HuH-7 (cell line): ENCODE measurements at regions not wholly inside any gene's neighbourhood (a gene's known extent, or its start where the extent isn't known, plus 50 kb on each side); places are given as distances from the start of the nearest gene placed in this dataset.

Source experiments
- DNase-seq: peaks from one replicate; pipeline ENCODE4 v3.0.0; 2011; ENCODE audit warnings: low spot score

DNA sequence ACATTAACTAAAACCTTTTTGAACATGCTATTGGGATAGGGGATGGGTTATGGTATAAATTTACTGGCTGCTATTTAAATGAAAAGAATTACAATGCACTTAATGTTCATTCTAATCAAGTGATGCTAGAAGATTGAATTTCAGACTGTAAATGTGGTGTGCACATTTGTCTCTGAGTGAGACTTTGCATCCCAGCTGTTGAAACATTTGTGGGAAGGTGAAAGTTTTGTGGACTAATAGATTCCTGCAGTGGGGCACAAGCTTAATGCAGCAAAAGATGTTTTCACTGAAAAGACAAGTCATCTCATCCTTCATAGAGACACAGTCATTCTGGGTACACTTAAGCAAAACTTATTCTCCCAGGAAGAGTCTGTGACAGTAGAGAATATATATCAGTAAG is 323.6 kb downstream of the NFIB start:
- no peak for DNase-seq

DNA sequence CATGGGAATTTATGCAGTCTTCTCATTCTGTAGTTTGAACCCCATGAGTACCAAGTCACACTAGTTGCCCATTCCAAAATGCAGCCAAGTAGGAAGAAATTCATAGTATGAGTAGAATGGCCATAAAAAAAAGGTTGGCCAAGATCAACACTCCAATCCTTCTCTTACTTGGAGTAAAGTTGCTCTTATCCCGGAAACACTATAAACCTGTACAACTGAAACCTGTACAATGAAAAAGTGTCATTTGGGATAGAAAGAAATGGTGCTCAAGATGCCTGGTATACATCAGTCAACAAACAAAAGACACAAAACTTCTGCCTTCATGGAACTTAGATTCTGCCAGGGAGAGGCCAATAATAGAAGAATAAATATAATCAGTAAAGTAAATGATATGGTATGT is 325.0 kb downstream of the NFIB start:
- DNase-seq: no peak

DNA sequence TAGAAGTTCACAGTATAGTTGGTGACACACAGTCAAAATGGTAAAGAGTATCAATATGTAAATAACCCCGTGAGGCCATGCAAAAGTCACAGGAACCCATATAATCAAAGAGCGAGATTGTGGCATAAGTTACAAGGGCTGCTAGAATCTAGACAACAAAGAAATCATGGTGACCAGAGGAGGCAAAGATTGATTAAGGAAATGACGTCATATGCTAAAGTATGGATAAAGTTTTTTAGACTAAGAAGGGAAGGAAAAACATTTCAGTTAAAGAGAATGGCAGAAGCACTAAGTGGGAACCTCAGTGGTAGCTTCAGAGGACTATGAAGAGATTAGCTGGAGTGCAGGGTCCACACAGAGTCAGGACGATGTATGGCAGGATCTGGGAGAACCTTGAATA is 330.3 kb downstream of the NFIB start:
- DNase-seq: no peak

DNA sequence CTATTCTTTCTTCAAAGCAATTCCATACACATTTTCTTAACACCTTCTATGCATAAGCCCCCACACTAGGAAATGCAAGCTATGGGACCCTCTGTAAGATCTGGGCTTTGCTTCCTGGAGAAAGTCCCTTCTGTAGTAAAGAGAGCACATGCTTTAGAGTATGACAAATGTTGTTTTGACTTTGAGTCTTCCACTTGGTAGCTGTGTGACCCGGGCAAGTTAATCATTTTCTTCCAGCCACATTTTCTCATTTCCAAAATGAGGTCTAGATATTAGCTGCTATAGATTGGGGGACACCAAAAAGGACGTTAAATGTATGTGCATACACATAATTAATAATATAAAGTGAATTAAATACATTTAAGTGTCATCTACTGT is 334.0 kb downstream of the NFIB start:
- no peak for DNase-seq

DNA sequence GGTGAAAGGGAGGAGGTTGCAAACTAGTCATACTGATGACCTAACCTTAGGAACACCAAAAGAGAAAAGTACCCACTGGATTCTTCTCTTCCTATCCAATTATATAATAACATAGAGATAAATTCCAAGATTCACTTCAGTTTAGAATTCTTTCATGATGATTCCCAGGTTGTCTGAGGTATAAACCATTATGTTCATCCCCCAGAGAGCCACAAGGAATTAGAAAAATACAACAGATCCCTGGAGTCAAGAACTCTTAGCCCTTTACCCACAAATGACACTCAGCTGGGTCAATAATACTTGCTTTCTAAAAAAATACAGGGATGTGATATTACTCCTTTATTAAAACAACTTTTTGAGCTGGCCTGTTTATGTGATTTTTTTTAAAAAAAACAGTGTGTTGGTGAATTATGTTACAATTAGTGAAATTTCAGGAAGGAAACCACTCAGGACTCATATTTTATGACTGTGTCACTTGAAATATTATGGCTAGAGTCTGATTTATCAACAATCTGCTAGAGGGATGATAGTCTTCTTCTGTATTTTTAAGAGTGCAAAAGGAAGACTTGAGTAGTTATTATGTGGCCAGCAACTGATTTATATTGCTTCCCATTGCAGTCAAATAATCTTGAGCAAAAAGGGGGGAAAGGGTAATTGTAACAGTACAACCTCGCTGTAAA is 338.2 kb downstream of the NFIB start:
- DNase-seq: no peak

DNA sequence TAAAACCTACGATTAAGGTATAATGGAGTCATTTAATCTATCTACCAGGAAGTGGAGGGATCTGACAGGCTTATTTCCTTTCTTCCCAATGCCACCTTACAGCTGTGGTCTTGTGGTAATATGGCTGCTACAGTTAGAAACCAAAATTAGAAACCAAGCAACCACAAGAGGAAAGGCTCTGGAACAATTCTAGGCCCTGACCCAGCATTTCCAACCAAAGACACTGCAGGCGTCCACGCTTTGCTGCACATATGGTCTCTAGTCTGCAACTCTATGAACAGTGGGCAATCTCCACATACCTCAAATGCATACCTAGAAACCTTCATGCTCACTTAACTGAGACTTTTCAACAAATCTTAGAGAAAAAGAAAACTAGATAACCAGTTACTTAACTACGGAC is 339.1 kb downstream of the NFIB start:
- no peak for DNase-seq

DNA sequence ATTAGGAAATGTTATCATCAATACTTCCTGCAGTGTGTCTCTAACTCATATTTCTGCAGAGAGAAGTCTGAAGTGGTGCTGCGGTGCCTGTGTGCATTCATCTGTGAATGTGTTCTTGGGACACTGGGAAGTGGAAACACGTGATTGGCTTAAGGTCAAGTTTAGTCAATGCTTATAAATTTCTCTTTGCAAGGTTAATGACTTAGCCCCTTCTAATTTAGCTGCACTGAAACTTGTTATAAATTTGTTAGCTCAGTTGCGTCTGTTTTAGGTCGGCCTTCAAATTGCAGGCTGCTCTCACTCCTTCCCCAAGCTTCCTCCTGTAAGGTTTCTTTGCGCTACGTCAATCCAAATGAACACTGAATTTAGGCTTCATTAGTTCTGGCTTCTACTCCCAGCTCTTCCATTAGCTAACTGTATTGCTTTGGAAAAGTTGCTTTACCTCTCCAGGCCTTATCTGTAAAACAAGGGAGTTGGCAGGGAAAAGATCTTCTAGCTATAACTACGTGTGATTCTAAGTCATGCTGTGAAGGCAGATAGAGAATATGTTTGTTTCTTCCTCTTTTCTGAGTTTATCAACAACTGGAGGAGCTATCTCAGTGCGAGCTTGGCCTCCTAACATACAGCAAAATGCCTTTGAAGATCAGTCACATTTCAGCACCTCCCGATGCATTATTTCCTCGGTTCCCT is 341.8 kb downstream of the NFIB start:
- DNase-seq: no peak

DNA sequence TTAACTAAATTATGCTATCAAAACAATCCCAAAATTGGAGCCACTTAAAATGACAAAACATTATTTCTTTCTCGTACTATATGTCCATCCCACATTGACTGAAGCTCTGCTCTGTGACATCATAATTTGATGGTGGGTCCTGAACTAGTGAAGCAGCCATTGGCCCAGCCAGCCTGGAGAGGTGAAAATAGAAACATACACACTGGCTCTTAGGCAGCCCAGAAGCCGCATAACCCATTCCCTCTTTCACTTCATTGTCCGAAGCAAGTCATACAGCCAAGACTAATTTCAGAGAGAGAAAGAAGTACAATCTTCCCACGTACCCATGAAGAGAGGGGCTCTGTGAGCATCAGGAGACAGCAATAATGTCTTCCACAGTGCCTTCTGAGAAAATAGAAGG is 342.5 kb downstream of the NFIB start:
- DNase-seq: no peak

DNA sequence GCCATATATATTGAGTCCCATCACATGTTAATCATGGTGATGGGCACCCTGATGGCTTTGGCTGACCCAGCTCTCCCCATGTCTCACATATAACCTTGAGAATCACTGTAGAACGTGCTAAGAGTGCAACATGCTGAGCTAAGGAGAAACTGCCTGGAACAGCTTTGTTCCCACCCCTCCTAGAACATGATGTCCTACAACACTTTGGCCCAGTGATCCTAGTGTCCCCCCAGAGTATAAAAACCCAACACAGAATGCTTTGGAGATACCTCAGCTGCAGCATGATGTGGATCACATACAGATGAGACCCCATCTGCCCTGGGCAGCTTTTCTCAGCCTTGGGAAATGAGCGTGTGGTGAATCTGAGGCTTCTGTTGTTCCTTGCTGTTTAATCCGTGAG is 343.5 kb downstream of the NFIB start:
- no peak for DNase-seq

DNA sequence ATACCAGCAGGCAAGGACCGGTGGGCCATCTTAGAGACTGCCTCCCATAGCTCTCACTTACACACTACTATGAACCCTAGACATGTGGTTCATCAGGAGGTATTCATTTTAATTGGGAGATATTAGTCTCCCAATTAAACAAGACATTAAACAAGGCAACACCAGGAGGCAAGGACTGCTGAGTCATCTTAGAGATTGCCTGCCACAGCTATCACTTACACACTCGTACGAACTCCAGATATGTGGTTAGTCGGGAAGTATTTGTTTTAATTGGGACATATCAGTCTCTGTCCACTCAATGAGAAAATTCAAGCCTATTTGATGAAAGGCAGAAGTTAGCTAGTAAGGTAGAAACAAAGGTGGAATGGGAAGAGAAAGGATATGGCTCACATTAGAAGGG is 343.9 kb downstream of the NFIB start:
- no peak for DNase-seq

DNA sequence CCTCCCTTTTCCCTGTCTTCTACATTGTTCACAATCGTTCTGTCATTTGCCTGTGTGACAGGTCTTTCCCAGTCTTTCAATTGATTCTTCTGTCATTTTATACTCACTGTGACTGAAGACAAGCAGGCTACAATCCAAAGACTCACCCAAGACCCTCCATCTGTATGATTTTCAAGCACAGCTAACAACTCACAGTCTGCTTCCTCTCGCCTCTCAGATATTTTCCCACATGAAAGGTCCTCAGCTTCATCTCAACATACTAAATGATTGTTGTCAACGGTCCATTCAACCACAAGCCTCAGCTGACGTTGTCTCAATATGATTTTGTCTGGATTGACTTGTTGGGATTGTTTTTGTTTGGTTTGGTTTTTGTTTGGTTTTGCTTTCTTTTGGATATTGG is 346.5 kb downstream of the NFIB start:
- no peak for DNase-seq

DNA sequence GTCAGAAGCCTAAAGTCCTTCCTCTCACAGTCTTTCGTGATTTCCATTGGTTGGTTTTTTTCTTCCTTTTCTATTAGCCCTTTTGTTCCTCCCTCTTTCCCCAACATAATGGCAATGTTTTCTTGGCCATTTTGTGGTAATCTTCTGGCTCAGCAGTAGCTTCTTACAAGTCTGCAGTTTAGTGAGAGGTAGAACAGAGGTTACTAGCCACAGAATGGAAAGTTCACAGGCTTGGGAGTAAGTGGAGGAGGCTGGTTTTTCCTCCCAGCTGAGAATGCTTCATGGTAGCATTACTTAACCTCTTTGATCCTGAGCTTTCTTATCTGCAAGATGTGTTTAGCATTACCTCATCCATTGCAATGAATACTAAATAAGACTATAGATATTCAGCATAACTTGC is 346.9 kb downstream of the NFIB start:
- DNase-seq: no peak

DNA sequence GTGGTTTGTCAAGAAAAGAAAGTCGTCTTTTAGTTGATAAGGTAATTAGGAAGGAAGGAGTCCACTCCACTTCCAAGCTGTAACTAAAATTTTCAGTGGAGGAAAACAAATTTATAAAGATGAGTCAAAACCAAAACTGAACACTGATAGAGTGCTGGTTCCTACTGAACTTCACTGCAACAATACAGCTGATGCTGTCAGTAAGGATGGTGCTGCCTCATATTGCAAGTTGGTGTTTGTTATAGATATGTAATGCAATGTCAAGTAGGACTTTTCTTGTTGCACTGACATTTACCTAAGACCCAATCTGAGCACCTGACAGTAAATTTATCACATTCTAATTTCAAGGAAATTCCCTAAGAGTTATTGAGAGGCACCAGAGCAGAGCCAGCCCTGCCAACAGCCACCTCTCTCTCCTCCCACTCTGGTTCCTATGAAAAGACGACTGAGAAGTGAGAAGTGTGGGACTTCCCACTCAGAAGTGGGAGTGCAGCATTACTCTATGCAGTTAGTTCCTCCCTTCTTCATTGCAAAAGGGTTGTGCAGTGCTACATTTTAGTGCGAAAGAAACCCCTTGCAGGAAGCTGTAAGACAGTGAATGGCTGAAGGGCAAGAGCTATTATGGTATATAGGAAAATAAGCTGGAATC is 350.8 kb downstream of the NFIB start:
- DNase-seq: no peak

DNA sequence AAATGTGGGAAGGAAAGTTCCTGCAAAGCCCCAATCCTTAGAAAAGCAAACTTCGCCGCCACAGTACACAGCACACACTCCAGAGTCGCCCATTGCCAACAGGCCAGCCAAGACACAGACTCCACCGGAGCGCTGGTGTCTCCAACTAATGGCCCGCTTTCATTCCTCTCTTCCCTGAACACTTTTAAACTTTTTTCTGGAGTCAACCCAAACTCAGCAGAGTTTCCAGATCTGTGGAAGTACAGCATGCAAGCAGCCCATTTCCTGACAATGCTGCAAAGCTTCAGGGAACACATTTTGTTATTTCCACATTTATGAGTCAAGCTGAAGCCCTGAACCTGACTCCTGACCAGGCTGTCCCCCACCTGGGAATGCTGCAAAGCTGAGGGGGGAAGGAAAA is 351.9 kb downstream of the NFIB start:
- DNase-seq: no peak

DNA sequence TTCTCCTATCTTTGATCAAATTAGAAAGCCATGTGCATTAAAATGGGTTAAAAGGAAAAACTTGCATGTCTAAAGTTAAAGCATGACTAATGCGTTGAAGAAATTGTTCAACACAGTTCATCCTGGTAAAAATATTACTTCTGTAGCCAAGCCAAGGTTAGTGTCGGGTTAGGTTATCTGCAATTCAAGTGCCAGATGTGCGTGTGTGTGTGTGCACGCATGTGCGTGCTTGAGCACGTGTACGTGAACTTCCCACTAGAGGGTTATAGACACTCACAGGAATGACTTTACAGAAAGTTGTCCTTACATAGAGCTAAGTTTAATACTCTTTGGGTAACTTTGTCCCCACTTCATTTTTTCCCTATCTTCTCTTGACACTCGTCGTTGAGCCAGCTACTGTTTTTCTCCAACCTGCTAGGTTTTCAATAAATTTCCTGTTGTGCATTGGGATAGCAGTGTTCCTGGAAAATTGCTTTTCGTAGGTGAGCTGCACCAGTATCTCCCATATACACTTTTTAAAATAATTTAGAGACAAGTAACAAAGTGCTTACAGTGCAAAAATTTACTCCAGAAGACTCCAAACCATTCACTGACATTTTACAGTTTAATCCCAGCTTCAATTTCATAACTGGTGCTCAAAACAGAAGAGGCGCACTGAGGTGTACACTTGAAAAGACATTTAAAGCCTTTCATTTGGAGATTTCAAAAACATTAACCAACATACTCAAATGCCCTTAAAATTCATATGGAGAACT is 353.8 kb downstream of the NFIB start:
- no peak for DNase-seq

DNA sequence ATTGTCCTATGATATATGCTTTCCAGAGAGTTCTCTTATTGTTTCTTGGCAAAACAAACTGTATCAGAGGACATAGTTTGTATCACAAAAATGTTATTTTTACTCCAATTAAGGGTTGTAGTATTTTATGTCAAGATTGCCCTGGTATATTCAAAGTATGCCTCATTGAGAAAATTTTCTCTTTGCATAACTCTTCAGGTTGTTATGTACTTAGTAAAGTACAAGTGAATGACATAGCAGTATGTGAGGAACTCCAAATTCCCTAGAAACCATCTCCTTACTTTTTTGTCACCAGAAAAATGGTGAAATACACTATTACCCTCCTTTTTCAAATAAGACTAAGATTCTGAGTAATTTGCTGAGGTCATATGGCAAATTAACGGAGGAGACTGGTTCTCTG is 355.3 kb downstream of the NFIB start:
- no peak for DNase-seq

DNA sequence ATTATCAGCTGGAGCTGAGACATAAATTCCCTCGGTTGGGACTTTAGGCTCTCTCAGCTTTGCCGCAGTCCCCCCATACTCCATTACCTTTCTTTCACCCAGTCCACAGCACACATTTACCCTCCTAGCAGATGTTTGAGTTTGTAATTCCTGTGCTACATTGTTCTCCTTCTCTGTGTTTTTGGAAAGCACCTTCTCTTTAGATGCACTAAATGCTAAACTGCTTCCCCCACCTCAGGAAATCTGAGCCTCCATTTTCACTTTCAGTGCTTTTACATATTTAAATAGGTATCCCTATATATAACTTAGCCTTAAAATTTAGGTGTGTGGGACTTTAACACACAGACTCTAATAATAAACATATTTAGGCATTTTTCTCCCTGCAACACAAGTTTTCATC is 356.9 kb downstream of the NFIB start:
- DNase-seq: no peak

DNA sequence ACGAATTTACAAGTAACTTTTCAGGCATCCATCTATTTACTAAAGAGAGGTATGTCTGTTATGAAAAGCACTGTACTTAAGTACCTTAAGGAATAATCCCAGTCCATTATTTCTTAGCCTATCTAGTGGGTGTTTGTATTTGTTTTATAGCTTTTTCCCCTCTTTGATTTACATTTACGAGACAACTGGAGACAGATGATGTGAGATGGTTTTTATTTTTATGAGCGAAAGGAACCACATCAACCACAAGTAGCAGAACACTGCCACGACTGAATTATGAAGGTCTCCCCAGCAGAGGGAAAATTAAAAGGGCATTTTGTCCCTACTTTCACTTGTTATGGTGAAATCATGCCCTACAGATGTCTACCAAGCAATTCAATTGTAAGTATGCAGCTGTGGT is 357.8 kb downstream of the NFIB start:
- DNase-seq: no peak

DNA sequence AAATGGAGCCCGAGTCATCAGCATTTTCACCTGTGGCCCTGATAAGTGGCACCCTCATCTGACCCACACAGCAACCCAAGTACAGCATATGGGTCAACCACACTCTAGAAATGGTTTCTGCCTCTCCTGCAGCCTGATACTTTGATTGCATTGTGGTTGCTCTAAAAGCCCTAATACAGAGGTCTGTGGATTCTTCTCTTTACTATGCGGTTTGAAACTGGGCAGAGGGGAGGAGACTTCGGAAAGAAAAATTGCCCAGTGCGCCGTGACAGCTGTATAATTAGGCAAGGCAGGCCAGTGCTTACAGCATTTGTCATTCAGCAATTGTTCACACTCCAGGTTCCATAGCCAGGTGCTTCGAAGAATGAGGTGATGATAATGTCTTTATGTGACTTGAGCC is 361.0 kb downstream of the NFIB start:
- no peak for DNase-seq

DNA sequence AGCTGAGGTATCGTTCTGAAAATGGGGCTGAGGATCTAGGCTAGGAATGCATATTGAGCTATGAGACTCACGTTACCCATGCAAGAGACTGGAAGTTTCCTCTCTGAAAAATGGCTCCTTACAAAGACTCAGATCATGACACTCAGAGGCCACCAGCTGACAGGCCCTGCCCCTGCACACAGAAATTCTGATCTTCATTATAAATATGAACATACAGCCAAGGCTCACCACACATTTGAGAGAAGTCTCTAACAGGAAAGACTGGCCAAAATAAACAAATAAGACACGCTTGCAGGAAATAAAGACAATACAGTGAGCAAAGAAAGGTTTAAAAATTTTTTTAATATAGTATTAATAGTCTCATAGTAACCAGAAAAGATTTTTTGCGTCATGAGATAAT is 365.9 kb downstream of the NFIB start:
- DNase-seq: no peak

DNA sequence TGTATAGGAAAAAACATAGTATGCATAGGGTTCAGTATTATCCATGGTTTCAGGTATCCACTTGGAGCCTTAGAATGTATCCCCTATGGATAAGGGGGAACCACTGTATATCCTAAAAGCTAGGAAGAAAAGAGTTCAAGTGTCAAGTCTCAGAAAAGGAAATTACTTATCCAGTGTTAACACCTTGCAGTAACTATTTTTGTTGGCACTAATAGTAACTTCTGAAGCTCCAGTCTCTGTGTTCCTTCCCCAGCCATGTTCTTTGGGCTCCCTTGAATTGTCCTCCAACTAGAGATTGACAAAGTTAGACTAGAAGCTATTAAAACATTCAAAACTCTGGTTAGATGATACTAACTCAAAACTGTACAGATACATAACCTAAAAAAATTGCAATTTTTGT is 370.8 kb downstream of the NFIB start:
- no peak for DNase-seq

DNA sequence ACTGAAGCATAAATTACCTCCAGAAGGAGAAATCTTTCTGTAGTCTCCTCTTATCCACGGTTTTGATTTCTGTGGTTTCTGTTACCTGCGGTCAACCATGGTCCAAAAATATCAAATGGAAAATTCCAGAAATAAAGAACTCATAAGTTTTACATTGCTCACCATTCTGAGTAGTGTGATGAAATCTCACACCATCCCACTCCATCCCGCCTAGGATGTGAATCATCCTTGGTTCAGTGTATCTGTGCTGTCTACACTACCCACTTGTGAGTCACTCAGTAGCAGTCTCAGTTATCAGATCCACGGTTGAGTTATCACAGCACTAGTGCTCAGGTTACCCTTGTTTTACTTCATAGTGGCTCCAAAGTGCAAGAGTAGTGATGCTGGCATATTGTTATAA is 371.2 kb downstream of the NFIB start:
- DNase-seq: no peak

DNA sequence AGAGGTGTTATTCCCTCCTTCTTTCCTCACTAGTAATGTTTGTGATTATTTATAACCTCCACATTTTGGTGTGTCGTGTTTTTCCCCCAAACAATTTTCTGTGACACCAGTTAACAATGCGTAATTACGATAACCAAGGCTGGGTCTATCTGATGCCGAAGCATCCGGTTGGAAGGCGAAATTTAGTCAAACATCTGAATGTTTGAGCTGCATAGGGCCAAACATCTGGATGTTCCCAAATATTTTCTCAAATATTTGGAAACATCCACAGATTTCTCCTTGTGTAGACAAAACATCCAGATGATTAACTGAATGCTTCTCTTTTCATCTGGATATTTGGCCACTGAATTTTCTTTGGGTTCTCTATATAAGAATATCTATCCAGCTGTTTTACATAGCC is 371.7 kb downstream of the NFIB start:
- no peak for DNase-seq
